SH-SY5Y (cell line): ENCODE measurements at regions not wholly inside any gene's neighbourhood (a gene's known extent, or its start where the extent isn't known, plus 50 kb on each side); places are given as distances from the start of the nearest gene placed in this dataset.

ENCODE experiments used
- GATA2 ChIP-seq: IDR thresholded peaks from 2 replicates; pipeline ENCODE4 v1.6.1; 2011; ENCODE audit warnings: mild to moderate bottlenecking, low read depth, low read length
- GATA3 ChIP-seq: IDR thresholded peaks from 2 replicates; pipeline ENCODE4 v1.6.1; 2011; ENCODE audit warnings: low read depth, mild to moderate bottlenecking, low read length, moderate library complexity

GRCh38 chr6:146968041-146968760 is 236.0 kb upstream of the STXBP5 start:
- TF ChIP-seq GATA2, result no peak
- TF ChIP-seq GATA3, result no peak
